ENCODE measurements at regions not wholly inside any gene's neighbourhood (a gene's known extent, or its start where the extent isn't known, plus 50 kb on each side); places are given as distances from the start of the nearest gene placed in this dataset.

GRCh38 chr17:71071041-71071440 is 901.7 kb downstream of the KCNJ2 start:
- TF ChIP-seq, protein P1, sequence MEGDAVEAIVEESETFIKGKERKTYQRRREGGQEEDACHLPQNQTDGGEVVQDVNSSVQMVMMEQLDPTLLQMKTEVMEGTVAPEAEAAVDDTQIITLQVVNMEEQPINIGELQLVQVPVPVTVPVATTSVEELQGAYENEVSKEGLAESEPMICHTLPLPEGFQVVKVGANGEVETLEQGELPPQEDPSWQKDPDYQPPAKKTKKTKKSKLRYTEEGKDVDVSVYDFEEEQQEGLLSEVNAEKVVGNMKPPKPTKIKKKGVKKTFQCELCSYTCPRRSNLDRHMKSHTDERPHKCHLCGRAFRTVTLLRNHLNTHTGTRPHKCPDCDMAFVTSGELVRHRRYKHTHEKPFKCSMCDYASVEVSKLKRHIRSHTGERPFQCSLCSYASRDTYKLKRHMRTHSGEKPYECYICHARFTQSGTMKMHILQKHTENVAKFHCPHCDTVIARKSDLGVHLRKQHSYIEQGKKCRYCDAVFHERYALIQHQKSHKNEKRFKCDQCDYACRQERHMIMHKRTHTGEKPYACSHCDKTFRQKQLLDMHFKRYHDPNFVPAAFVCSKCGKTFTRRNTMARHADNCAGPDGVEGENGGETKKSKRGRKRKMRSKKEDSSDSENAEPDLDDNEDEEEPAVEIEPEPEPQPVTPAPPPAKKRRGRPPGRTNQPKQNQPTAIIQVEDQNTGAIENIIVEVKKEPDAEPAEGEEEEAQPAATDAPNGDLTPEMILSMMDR (IDR thresholded peaks at IDR 0.05) = no peak
- TF ChIP-seq EP300 (IDR thresholded peaks at IDR 0.05) (no peak), POLR2A (IDR thresholded peaks at IDR 0.05) (no peak)

All from ovary (tissue), 3 donors.